Activated T-cell treated with anti-CD3 and anti-CD28 coated beads, Interleukin-2, amount 50 U/mL, for 1 hour (primary cell): ENCODE measurements at regions not wholly inside any gene's neighbourhood (a gene's known extent, or its start where the extent isn't known, plus 50 kb on each side); places are given as distances from the start of the nearest gene placed in this dataset.

Experiments
- DNase-seq: peaks from one replicate; pipeline ENCODE4 v3.0.0-alpha.2; 2020

DNA sequence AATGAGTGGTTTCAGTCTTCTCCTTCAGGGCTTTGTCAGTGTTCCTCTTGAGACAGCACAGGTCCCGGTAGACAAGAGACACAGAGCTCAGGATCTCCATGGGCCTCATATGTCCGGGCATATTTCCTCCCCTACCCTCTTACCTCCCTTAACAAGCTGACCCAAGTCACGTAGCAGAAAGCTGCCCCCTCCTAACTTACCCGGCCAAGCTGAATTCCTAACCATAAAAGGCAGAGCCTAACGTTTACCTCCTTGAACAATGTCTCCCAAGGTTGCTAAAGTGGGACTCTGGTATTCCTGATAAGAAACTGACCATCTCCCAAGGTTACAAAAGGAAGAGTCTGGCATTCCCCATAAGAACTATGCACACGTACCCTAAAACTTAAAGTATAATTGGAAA, 182.2 kb upstream of the USP15 start:
- DNase-seq: no peak

DNA sequence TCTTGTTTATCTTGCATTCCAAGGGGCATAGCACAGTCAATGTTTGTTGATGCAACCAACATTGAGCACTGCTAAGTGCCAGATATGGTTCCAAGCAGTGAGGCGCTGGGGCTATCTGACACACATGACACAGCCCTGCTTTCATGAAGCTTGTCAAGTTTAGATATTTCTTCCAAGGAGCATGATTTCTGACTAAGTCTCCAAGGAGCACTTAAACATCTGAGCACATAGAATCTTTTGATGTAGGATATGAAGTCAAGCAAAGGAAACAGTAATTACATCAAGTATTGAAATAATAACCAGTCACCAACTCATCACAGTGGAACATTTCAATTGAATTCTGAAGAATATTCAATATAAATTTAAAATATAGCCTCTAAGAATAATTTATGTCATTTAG, 177.8 kb upstream of the USP15 start:
- DNase-seq: no peak

DNA sequence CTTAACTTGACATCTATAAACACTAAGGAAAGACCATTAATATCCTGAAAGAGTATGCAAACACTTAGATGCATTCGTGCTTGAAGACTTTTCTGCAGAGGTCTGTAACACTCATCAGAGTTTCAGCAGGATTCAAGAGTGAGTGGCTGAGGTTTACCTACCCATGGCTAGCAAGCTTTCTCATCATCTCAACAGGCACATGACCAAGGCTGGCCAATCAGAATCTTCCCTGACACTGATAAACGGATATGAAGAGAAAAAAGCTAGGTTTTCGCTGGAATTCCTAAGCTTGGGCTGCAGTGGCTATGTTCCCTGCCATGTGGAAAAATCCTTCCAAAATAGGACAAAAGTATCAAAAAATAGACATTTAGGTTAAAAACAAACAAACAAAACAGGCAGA, 162.1 kb upstream of the USP15 start:
- DNase-seq: no peak

DNA sequence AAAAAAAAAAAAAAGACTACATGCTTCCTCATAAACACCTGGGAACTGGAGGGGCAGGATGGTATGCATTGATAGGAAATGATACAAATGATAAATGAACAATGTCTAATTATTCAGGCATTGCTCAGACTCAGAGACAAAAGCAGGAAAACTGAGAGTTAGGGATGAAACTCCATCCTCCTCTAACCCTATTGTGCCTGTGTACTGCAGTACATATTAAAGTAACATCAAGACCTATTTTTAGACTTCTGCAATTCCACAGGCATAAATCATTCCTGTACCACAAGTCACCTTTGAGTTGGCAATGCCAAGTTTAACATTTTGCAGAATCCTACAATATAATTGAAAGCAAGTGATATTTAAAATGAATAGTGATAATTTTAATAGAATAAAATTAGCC, 156.5 kb upstream of the USP15 start:
- no peak for DNase-seq

DNA sequence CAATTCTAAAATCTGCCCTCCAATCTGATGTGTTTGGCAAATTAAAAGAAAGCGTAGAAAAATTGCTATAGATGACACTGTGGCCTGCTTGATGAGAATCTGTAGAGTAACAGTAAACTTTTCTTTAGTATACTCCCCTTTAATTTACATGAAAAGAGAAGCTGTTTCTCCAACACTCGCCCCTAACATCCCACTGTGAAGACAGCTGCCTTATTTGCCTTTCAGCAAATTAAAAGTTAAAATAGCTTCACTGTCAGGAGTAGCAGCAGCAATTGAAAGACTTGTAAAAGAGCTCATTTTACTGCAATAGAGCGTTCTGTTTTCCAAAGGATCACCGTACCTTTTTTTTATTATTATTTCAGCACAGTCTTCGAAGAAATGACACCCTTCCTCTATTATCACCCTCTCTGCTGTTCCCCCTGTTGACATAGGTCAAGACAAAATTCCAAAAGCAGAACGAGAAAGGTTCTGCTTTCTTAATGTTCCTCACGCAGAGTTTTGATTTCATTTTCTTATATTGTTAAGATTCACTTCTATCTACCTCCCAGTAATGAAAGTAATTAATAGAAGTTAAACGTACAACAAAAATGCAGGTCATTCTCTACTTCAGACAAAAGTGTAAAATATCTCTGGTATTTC, 153.5 kb upstream of the USP15 start:
- no peak for DNase-seq

DNA sequence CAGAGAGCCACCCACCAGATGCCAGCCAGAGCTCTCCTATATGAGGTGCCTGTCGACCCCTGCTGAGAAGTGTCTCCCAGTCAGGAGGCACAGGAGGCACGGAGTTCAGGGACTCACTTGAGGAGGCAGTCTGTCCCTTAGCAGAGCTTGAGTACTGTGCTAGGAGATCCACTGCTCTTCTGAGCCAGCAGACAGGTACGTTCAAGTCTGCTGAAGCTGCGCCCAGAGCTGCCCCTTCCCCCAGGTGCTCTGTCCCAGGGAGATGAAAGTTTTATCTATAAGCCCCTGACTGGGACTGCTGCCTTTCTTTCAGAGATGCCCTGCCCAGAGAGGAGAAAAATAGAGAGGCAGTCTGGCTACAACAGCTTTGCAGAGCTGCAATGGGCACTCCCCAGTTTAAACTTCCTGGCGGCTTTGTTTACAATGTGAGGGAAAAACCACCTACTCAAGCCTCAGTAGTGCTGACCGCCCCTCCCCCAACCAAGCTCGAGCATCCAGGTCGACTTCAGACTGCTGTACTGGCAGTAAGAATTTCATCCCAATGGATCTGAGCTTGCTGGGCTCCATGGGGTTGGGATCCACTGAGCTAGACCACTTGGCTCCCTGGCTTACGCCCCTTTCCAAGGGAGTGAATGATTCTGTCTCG, 146.7 kb upstream of the USP15 start:
- no peak for DNase-seq

DNA sequence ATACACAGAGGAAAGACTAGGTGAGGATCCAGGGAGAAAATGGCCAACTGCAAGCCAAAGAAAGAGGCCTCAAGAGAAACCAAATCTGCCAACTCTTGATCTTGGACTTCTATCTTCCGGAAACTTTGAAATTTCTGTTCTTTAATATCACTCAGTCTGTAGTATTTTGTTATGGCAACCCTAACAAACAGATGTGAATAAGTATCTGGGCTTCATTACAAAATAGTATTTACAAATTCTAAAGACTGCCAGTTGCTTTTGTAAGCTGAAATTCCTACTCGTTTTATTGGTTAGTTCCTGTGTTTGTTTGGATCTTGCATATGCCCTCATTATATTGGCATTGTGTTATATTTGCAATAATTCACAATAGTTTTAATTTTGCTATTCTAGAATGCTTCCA, 143.2 kb upstream of the USP15 start:
- DNase-seq: no peak

DNA sequence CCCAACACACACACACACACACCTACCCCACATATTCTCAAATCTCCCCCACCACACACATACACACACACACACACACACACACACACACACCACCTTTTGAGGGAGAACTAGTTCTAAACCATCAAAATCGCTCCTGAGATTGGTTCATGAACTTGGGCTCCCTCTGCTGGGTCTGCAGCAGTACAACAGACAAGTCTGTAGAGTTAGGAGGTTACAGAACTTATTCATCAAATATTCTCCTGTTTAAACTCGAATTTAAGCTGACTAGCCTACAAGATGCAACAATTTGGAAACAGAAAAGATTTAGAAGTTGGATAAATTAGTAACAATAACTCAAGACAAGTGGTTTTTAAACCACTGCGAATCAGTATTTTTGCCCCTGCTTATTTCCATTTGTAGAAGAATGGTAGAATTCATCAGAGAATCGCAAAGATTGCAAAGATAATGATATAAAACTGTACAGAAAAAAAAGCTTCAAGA, 136.4 kb upstream of the USP15 start:
- DNase-seq: peak; percentile 22

DNA sequence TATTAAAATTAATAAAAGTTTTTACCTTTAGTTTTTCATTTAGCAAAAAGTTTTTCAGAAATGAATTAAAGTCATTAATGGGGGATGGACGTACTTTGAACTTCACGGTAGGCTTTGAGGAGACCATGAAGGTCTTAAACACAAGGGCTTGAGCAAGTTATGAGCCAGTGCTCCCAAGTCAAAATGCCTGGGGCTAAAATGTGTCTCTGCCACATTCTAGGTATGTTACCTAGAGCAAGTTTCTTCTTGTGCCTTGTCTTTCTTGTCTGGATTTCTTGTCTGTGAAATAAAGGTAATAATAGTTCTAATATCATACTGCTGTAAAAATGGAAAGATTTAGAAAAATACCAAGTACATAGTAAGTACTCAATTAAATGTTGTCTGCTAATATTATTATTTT, 132.7 kb upstream of the USP15 start:
- DNase-seq: no peak

DNA sequence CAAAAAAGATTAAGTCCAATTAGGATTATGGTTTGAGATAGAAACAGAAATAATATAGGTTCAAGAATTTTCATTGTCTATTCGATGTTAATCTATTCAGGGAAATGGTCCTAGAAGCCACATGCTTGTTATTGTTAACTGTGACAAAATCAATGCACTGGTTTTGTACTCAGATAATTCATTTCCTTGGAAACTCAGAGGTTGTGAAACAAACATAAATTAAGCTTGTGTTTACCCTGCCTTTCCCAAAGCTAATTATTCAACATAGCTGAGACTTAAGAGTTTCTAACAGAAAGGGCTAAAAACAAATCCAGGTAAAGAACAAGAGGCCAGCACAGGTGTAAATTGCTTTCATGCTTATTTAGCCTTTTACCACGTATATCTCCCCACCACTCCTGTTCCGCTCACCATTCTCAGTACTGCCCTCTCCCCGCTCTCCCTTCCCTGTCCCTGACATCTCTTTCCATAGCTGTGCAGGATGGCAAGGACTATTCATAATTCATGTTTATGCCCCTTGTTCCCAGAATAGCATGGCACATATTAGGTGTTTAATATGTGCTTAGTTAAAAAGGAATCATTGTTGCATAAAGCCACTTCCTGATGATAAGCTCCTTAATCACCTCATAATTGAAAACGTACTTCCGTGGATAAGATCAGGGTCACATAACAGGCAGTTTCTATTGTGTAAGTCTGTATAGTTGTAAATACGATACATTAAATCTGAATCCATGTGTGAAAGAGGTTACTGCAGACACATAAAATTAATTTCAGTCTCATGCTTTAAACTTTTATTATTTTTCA, 131.8 kb upstream of the USP15 start:
- no peak for DNase-seq

DNA sequence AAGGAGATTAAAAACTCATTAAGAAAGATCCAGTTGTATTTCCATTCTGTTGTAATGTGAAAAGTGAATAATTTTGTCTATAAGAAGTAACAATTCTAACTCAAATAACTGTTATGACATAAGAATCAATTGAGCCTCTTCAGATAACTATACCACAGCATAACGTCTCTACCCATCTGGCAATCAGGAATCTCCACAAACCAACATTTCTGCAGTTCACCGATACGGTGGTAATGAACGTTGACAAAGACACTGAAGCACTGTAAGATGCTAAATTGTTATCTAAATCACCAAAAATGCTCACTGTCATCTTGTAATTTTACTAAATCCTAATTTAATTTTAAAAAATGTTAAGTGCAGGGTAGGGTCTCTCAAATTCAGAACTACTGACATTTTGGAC, 130.9 kb upstream of the USP15 start:
- no peak for DNase-seq

DNA sequence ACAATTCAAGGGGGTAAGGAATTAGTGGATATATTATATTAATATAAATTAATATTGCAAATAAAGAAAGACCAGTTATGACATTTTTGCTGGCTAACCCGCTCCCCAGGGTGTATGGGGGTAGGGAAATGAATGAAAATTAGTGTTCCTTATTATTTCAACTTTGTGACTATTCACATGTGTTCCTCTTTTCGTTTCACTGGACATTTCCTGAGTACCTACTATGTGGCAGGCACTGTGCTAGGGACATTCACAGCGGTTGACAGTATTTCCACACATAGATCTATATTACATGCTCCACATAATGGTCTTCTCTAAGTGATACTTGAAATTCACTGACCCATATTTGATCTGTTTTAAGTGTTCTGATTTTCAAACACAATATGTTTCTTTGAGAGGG, 129.8 kb upstream of the USP15 start:
- DNase-seq: no peak

DNA sequence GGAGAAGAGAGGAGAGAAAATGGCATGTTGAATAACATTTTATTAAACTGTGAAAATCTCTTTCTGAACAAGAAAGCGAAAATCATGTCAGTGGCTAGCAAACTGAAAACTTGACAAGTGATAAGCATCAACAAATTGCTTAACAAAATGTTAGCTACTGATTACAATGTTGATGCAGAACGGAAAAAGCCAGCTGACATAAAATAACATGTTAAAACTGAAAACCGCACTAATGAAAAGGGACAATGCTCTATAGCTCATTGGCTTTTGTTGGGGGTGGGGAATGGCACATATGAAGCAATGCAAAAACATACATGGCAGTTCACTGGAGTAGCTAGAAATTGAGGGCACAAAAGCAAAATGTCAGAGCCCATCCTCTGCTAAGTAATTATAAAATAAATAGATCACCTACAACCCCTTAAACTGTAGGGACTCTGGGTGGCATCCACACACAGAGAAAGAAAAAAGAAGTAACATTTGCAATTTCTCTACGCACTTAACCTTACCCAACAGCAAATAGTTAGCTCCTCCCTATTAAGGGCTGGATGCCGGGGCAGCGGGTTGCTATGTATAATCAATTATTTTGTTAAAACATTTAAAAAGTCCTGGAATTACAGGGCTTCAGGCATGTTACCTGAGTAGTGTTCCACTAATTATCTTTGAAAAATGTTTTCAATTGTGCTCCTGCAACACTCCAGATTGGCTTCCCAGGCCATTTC, 129.2 kb upstream of the USP15 start:
- no peak for DNase-seq

DNA sequence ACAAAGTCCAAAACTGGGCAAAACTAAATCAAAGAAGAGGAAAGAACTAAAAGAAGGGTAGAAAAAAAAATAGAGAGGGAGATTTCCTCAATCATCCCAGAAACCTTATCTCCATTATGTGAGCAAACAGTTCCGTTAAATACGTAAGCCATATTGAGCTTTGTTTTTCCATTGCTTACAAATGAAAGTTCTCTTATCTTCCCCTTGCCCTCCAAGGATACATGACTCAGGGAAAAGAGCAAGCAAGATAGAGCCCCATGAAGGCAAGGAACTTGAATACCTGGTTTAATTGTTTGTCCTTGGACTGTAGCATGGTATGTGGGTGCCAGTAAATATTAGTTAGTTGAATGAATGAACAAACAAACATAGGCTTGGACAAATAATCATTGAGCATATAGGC, 126.8 kb upstream of the USP15 start:
- DNase-seq: no peak

DNA sequence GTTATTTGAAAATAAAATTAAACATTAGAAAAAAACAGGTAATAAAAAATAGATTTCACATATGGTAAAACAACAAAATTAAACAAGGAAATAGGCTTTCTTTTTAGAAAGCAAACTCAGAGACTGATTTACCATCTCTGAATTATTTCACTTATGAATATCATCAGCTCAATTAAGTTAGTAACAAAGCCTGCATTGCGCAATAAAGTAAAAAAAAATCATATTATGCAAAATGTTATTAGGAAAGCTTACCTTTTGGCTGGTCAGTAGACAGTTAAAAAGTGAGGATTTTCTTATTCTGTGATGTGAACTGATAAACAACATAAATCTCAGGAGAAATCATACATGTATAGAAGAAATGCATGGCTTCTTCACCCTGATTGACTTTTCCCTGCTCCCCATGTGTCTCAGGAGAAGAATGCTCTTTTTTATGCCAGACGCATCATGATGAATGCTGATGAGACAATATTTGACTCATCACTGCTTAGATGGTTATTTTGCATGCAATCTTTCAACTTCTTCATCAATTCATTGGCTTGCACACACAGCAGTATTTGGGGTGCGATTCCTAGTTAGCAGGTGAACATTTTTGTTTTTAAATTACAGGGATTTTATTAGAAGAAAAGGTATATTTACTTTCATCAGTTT, 124.5 kb upstream of the USP15 start:
- no peak for DNase-seq

DNA sequence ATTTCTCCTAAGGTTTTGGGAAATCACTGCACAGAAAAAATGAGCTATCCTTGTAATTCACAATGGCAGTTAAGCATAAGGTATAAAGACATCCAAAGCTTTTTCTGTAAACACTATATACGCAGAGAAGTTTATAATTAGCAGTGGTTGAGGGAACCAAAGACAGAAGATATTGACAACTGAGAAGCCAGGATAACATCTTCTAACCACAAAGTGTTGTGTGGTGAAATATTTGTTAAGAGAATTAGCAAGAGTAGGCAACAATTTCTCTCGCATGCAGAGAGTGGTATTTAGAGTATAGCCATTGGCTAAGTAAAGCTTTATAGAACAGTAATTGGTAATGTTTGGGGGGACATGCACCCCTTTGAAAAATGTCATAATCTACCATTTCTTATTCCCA, 123.7 kb upstream of the USP15 start:
- DNase-seq: no peak

DNA sequence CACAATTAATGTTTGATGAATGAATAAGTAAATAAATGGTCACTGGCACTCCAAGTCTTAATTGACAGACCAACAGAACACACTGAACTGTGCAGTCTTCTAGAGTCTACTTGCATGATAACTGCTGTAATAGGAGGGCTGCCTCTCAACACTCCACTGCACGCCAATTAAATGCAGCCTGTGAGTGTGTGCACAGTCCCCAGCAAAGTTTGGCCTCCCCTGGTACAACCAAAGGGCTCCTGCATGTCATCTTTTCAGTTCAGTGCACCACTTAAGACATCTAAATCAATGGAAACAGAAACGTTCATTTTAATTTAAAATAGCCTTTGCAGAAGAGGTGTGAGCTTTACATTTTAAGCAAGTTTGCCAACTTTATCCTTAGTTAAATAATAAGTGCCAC, 121.7 kb upstream of the USP15 start:
- DNase-seq: no peak

DNA sequence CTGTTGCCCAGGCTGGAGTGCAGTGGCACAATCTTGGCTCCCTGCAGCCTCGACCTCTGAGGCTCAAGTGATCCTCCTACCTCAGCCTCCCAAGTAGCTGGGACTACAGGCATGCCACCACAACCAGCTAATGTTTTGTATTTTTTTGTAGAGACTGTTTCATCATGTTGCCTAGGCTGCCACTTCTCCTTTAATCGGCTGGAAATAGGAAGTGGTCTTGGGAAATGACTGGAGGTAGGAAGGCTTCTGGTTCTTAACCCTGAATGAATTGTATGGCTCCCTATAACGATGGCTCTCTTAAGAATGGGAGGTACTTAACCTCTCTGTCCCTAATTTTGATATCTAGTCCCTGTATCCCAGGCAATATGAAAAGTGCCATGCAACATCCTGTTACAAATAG, 113.9 kb upstream of the USP15 start:
- no peak for DNase-seq

DNA sequence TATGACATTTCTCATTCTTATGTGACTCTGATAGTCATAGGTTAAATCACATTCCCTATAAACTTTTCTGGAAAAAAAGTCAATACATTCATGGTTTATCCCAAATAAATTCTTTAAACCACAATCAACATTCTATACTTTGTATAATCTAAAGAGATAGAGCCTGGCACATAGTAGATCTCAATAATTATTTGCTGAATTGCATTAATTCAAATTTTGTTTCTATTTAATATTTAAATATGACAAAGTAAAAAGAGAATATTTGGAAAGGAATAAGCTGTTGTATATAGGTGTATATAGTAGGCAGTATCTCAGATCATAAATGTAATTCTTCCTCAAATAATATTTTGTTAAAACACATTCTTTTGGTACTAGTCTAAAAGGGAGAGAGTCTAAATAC, 102.2 kb upstream of the USP15 start:
- no peak for DNase-seq

DNA sequence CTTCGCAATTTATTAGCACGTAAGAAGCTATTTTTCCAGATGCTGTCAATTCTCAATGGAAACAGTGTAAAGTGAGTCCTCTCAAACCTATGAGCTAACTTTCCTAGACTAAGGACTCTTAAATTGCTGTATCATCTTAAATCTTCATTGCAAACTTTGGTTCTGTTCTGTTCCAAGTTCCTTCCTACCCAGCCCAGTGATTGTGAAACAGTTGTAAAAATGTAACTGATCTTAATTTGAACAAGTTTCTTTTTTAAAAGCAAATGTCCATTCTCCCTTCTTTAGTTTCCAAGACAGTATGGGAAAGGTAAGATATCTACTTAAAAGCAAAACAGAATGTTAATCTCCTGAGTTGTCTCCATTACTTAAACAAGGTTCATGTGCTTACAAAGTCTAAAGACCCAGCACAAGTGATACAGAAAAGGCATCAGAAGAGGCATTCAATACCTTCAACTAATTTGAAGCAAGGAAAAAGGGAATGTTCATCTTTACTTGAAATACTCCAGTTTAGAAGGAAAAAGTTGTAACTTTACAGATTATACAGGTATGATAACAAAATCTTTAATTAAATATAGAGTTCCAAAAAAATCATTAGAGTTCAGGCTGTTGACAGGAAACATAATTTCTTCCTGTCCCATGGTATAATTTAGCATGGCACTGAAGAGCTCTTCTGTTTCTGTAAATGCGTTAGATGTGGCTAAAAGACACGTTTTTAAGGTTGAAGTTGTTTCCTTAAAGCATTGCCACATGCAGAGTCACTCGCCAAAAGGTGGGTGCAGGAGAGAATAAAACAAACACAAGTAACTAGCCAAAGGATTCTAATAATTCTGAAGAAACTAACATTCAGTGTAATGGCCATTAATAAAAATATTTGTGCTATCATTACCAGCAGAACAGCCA, 101.5 kb upstream of the USP15 start:
- DNase-seq: no peak

DNA sequence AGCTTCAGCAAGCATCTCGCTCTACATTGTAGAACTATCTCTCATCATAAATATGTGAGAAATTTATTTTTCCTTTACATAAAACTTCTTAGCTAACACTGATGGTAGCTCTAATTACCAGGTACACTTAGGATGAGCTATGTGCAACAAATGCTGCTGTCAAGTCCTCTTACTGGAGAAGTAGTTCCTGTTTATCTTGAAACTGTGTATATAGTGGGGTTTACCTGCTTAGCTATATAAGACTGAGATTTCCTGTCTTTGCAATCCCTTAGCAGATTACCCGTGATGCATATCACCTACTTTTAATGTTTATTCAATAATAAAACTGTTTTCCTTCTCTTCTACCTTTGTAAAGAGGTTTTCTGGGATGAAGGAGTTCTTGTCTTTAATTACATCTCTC, 98.0 kb upstream of the USP15 start:
- DNase-seq: no peak

DNA sequence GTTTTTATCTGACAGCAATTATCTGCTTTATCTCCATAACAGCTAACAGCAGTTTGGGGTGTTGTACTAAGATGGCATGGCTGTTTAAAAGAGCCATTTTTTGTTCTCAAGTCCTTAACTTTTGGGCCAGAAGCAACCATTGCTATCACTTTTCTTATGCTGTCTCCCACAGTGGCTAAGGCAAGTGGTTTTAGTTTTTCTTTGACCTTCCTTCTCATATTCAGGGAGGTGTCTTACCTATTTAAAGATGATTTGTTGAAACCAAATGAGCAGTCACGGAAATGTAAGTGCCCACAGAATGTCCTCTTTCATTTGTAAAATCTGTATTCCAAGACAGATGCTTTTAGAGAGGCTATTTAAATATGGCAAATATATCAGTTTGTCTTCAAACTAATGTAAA, 96.8 kb upstream of the USP15 start:
- no peak for DNase-seq
